AG09309 (cell line): ENCODE measurements at regions not wholly inside any gene's neighbourhood (a gene's known extent, or its start where the extent isn't known, plus 50 kb on each side); places are given as distances from the start of the nearest gene placed in this dataset.

Source experiments
- DNase-seq: peaks from one replicate; pipeline ENCODE4 v3.0.0-alpha.2; 2010; ENCODE audit warnings: low read depth
- H3K4me3 ChIP-seq: 2 replicates; pipeline ENCODE4 v1.5.1; 2011; ENCODE audit warnings: mild to moderate bottlenecking, low read depth, low read length, moderate library complexity; ENCODE audit not compliant: control insufficient read depth
- TF ChIP-seq, protein P1 (sequence below): IDR thresholded peaks from 2 replicates; pipeline ENCODE4 v1.5.1; 2011; ENCODE audit warnings: mild to moderate bottlenecking, low read depth, low read length, inconsistent platforms; ENCODE audit not compliant: insufficient read depth, control insufficient read depth; ENCODE audit errors: missing control alignments

DNA sequence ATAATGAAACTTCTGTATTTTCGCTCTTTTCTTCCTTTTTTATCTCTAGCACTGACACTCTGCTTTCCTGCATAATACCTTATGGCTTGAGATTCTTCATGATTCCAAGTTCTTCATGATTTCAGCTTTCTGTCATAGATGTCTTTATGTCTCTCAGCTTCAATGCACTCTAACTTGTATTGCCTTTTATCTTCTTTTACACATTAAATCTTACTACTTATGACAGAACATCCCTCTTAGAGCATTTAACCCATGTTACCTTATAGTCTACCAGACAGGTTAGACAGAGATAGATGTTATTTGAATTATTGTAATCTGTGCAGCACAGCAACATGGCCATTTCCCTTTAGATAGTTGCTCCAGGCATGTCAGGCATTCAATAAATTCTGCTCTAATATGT, 1475.7 kb upstream of the TMEFF2 start:
- TF ChIP-seq, protein P1, sequence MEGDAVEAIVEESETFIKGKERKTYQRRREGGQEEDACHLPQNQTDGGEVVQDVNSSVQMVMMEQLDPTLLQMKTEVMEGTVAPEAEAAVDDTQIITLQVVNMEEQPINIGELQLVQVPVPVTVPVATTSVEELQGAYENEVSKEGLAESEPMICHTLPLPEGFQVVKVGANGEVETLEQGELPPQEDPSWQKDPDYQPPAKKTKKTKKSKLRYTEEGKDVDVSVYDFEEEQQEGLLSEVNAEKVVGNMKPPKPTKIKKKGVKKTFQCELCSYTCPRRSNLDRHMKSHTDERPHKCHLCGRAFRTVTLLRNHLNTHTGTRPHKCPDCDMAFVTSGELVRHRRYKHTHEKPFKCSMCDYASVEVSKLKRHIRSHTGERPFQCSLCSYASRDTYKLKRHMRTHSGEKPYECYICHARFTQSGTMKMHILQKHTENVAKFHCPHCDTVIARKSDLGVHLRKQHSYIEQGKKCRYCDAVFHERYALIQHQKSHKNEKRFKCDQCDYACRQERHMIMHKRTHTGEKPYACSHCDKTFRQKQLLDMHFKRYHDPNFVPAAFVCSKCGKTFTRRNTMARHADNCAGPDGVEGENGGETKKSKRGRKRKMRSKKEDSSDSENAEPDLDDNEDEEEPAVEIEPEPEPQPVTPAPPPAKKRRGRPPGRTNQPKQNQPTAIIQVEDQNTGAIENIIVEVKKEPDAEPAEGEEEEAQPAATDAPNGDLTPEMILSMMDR, result no peak
- H3K4me3 ChIP-seq, result no peak overlapping the region
- no peak for DNase-seq

DNA sequence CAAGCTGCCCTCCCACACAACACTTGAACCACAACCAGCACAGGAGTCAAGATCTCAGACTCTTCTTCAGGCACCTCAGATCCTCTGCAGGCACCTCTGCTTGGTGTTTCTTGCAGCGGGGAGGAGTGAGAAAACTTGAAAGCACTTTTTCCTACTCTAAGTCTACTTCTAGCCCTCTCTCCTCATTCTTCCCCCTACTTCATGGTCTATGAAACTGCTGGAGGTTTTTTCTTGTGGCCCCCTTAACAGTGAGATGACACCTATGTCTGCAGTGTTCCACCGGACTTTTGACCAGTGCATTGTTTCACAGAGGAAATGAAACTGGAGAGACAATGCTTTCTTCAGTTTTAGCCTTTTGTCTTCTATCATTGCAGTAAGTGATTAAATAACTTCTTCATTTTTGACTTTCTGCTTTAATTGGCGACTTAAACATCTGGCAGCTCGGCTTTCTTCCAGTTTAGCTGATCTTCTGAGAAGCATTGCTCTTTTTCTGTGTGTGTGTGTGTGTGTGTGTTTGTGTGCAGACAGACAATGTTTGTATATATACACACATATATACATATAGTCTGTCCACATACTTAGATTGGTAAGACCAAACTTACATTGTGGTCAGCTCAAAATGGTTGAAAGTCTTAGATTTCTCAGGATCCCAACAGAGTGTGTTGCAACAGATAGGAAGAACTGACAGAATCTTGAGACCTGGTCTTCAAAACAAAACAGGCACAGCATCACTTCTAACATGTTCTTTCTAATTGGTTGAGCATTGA, 1474.0 kb upstream of the TMEFF2 start:
- no peak for DNase-seq

DNA sequence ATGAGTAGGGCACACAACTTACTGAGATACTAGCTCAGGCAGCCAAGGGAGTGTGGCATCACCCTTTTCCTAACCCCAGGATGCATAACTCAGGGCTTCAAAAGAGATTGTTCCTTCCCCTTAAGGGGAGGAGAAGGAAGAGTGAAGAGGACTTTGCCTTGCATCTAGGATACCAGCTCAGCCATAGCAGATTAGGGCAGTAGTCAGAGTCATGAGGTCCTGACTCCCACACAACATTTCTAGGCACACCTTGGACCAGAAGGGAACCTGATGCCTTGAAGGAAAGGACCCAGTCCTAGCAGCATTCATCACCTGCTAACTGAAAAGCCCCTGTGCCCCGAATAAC, 1433.2 kb upstream of the TMEFF2 start:
- H3K4me3 ChIP-seq, result no peak overlapping the region
- no peak for DNase-seq
- TF ChIP-seq, protein P1, result no peak

More for the DNA sequence above, 1474.0 kb upstream of the TMEFF2 start:
- no peak overlapping the region for H3K4me3 ChIP-seq
- TF ChIP-seq, protein P1, result no peak

DNA sequence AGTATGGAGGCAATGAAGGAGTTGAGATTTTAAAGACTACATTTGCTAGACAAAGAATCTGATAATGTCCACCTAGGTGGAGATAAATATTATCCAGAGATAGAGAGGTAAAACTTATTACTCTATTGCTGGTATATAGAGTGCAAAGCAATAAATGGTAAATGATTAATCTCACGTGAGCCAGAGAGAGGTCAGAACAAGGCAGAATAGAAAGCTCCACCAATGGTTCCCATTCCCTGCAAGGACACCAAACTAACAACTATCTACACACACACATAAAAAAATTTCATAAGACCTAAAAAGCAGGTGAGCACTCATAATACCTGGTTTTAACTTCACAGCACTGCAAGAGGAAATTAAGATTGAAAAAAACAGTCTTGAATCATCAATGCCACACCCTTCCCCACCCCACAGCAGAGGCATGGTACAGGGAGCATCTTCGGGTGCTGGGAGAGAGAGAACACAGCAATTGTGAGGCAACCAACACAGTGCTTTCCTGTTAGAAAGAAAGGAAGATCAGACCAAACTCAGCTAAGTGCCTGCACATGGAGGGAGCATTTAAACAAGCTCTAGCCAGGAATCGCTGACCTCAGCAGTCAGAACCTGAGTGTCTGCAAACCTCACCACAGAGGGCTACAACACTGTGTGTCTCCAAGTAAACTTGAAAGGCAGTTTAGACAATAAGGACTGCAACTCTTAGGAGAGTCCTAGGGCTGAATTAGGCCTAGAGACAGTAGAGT, 1432.6 kb upstream of the TMEFF2 start:
- no peak overlapping the region for H3K4me3 ChIP-seq
- DNase-seq, result no peak
- TF ChIP-seq, protein P1, result no peak

DNA sequence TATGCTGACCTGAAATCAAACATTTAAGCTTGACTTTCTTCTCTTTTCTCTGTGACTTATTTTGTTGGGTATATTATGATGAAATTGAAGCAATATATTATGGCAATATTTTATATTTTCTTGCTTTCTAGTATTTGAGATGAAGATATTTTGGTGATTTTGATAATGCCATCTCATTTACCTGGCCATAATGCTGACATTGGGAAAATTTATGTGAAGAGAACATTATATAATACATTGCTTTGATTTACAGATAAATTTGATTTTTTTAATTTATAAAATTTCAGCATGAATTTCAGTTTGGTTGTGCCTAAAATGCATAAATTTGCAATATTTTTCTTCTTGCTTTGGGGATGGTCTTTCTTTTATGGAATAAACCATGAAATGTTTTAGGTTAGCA, 1413.7 kb upstream of the TMEFF2 start:
- TF ChIP-seq, protein P1, result no peak
- no peak for DNase-seq
- H3K4me3 ChIP-seq, result no peak overlapping the region

DNA sequence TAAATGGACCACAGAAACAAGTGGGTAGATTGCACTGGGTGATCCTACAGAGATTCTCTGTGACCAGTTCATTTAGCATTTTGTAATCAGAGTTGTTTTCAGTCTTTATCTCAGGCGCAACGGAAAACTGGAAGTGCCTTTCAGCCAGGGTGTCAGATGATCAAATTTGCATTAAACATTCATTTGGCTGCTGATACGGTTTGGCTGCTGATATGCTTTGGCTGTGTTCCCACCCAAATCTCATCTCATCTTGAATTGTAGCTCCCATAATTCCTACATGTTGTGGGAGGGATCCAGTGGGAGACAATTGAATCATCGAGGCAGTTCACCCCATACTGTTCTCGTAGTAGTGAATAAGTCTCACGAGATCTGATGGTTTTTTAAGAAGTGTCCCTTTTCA, 1396.1 kb upstream of the TMEFF2 start:
- TF ChIP-seq, protein P1, result no peak
- DNase-seq, result no peak
- H3K4me3 ChIP-seq, result no peak overlapping the region

DNA sequence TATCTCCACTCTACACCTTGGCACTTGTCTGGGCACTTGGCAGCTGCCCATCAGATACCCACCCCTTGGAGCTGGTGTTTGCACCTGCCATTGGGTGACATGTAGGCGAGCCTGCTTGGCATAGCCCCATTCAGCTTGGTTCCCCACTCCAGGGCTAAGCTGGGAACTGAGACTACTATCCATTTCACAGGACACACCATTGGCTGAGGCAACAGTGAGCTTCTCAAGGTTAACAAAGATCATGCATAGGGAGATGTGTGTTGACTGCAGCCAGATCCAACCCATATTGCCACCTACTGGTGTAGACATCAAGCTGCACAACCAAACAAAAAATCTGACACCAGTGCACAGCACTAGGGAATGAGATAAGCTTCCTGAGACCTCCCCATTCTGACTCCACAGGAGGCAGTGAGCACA, 1389.8 kb upstream of the TMEFF2 start:
- TF ChIP-seq, protein P1, result peak; percentile 65
- DNase-seq, result no peak
- H3K4me3 ChIP-seq, result no peak overlapping the region
